ENCODE measurements at regions not wholly inside any gene's neighbourhood (a gene's known extent, or its start where the extent isn't known, plus 50 kb on each side); places are given as distances from the start of the nearest gene placed in this dataset.
"Not testable (repeated sequence)": the region's sequence is repeated elsewhere in the genome, so short reads cannot be mapped to it uniquely, and the experiment has no call there.

DNA sequence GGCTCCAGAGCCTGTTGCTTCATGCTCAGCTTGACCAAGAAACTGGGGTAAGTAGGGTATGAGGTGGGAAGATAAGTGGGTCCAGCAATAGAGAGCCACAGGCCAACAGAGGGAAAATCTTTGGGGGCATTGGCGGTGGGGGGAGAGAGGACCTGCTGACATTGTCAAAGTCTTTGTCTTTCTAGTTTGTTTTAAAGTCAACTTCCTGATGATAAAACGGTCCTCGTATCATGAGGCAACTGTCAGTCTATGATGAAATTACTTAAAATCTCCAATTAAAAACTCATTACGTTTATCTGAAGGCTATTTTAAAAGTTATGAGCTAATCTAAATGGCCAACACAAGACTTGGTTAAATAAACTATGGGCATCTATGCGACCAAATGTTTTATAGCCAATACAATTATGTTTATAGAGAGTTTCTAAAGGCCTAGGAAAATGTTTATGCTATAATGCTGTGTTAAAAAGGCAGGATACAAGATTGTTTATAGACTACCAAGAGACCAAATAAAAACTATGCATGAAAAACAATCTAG is 84.4 kb upstream of the CD28 start:
- H3K4me3 ChIP-seq (replicated peaks; ENCODE audit: low read depth, low read length): no peak overlapping the region
- H3K36me3 ChIP-seq (ENCODE audit: control insufficient read depth, insufficient read depth, low read length): no peaks in the 10 kb centered on the region
- no peak for DNase-seq (ENCODE audit: extremely low read depth, insufficient read length)
- TF ChIP-seq, protein P1, sequence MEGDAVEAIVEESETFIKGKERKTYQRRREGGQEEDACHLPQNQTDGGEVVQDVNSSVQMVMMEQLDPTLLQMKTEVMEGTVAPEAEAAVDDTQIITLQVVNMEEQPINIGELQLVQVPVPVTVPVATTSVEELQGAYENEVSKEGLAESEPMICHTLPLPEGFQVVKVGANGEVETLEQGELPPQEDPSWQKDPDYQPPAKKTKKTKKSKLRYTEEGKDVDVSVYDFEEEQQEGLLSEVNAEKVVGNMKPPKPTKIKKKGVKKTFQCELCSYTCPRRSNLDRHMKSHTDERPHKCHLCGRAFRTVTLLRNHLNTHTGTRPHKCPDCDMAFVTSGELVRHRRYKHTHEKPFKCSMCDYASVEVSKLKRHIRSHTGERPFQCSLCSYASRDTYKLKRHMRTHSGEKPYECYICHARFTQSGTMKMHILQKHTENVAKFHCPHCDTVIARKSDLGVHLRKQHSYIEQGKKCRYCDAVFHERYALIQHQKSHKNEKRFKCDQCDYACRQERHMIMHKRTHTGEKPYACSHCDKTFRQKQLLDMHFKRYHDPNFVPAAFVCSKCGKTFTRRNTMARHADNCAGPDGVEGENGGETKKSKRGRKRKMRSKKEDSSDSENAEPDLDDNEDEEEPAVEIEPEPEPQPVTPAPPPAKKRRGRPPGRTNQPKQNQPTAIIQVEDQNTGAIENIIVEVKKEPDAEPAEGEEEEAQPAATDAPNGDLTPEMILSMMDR (IDR thresholded peaks at IDR 0.05; ENCODE audit: insufficient read depth, low read length, poor library complexity, severe bottlenecking): no peak
- H3K27me3 ChIP-seq (replicated peaks; ENCODE audit: control insufficient read depth, insufficient read depth, low read length): no peaks in the 10 kb centered on the region

DNA sequence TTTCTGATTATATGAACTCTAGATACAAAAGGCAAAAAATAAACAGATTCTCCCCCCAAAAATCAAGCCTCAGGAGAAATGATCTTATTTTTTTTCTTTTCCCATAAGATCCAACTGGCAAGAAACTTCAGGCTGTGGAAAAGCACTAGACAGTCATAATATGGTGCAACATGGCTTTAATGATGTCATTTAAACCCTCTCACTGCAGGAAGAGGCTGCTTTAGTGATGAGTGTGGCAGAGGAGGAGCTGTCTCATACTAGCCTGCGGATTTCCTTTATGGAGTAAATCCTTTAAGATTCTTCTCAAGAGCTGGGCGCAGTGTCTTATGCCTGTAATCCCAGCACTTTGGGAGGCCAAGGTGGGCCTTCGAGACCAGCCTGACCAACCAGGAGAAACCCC is 83.3 kb upstream of the CD28 start:
- no peak for DNase-seq (ENCODE audit: extremely low read depth, insufficient read length)
- no peak overlapping the region for H3K4me3 ChIP-seq (replicated peaks; ENCODE audit: low read depth, low read length)
- TF ChIP-seq, protein P1 (IDR thresholded peaks at IDR 0.05; ENCODE audit: insufficient read depth, low read length, poor library complexity, severe bottlenecking): no peak
- no peaks in the 10 kb centered on the region for H3K27me3 ChIP-seq (replicated peaks; ENCODE audit: control insufficient read depth, insufficient read depth, low read length)
- H3K36me3 ChIP-seq (ENCODE audit: control insufficient read depth, insufficient read depth, low read length): no peaks in the 10 kb centered on the region

DNA sequence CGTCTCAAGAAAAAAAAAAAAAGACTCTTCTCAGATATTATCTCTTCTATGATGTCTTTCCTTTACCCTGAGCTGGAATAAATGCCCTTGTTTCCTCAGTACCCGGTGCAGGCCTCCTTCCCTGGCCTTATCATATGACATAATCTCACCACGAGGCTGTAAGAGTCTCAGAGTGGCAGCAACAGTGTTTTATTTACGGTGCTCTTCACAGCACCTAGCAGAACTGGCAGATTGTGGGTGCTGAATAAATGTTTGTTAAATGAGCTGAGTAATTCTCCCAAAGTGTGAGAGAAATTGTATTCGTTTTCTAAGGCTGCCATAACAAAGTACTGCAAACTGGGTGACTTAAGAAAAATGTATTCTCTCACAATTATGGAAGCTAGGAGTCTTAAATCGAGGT is 82.8 kb upstream of the CD28 start:
- no peak overlapping the region for H3K4me3 ChIP-seq (replicated peaks; ENCODE audit: low read depth, low read length)
- TF ChIP-seq, protein P1 (IDR thresholded peaks at IDR 0.05; ENCODE audit: insufficient read depth, low read length, poor library complexity, severe bottlenecking): no peak
- DNase-seq (ENCODE audit: extremely low read depth, insufficient read length): no peak
- no peaks in the 10 kb centered on the region; the same call in 1 of the 2 replicates for H3K27me3 ChIP-seq (replicated peaks; ENCODE audit: control insufficient read depth, insufficient read depth, low read length)
- H3K36me3 ChIP-seq (ENCODE audit: control insufficient read depth, insufficient read depth, low read length): no peaks in the 10 kb centered on the region

- no peak for DNase-seq (ENCODE audit: extremely low read depth, insufficient read length)
- H3K36me3 ChIP-seq (ENCODE audit: control insufficient read depth, insufficient read depth, low read length): no peaks in the 10 kb centered on the region
- no peaks in the 10 kb centered on the region; the same call in 1 of the 2 replicates for H3K27me3 ChIP-seq (replicated peaks; ENCODE audit: control insufficient read depth, insufficient read depth, low read length)
- no peak overlapping the region for H3K4me3 ChIP-seq (replicated peaks; ENCODE audit: low read depth, low read length)
- TF ChIP-seq, protein P1 (IDR thresholded peaks at IDR 0.05; ENCODE audit: insufficient read depth, low read length, poor library complexity, severe bottlenecking): no peak
These were observed 80.7 kb upstream of the CD28 start for GRCh38 chr2:203625701-203626100.

GRCh38 chr2:203626247-203626646 is 80.2 kb upstream of the CD28 start:
- H3K4me3 ChIP-seq (replicated peaks; ENCODE audit: low read depth, low read length); H3K27me3 ChIP-seq (replicated peaks; ENCODE audit: control insufficient read depth, insufficient read depth, low read length); H3K36me3 ChIP-seq (ENCODE audit: control insufficient read depth, insufficient read depth, low read length); DNase-seq (ENCODE audit: extremely low read depth, insufficient read length): not testable (repeated sequence)

GRCh38 chr2:203626952-203627681 is 79.3 kb upstream of the CD28 start:
- Histone ChIP-seq H3K4me3 (replicated peaks; ENCODE audit: low read depth, low read length) (no peak overlapping the region), H3K27me3 (replicated peaks; ENCODE audit: control insufficient read depth, insufficient read depth, low read length) (no peaks in the 10 kb centered on the region; the same call in 1 of the 2 replicates), H3K36me3 (ENCODE audit: control insufficient read depth, insufficient read depth, low read length) (no peaks in the 10 kb centered on the region)
- DNase-seq (ENCODE audit: extremely low read depth, insufficient read length): no peak
- TF ChIP-seq, protein P1 (IDR thresholded peaks at IDR 0.05; ENCODE audit: insufficient read depth, low read length, poor library complexity, severe bottlenecking): no peak

Data from GM06990 (cell line).